ENCODE measurements at regions not wholly inside any gene's neighbourhood (a gene's known extent, or its start where the extent isn't known, plus 50 kb on each side); places are given as distances from the start of the nearest gene placed in this dataset.

- TF ChIP-seq CTCF (IDR thresholded peaks at IDR 0.05; ENCODE audit: unreplicated experiment) = no peak
- H3K36me3 Mint-ChIP-seq (ENCODE audit: insufficient read depth, unreplicated experiment) = no peaks in the 10 kb centered on the region
- no peak overlapping the region for H3K27ac Mint-ChIP-seq (ENCODE audit: unreplicated experiment)
- no peaks in the 10 kb centered on the region for H3K27me3 Mint-ChIP-seq (ENCODE audit: unreplicated experiment)
- DNase-seq = no peak
- intact Hi-C loops (cut with micrococcal nuclease; ENCODE audit: unreplicated experiment) = no loop called here
- CTCF ChIA-PET = no interaction called here
- peaks cover 17% of the 10 kb centered on the region for H3K9me3 Mint-ChIP-seq (ENCODE audit: low read depth, unreplicated experiment)
- no peaks in the 10 kb centered on the region for H3K4me1 Mint-ChIP-seq (ENCODE audit: low read depth, unreplicated experiment)
- no peak overlapping the region for H3K4me3 Mint-ChIP-seq (ENCODE audit: low read depth, unreplicated experiment)
- BruUV-seq (replicated peaks) = no TSS peak
Observed at GRCh38 chr10:18866852-18867251, 181.7 kb upstream of the MALRD1 start.

- intact Hi-C loops (cut with micrococcal nuclease; ENCODE audit: unreplicated experiment) = no loop called here
- CTCF ChIA-PET = no interaction called here
- no TSS peak for BruUV-seq (replicated peaks)
- H3K27me3 Mint-ChIP-seq (ENCODE audit: unreplicated experiment) = no peaks in the 10 kb centered on the region
- H3K4me3 Mint-ChIP-seq (ENCODE audit: low read depth, unreplicated experiment) = no peak overlapping the region
- peaks cover 14% of the 10 kb centered on the region for H3K9me3 Mint-ChIP-seq (ENCODE audit: low read depth, unreplicated experiment)
- TF ChIP-seq CTCF (IDR thresholded peaks at IDR 0.05; ENCODE audit: unreplicated experiment) = no peak
- no peak for DNase-seq
- H3K36me3 Mint-ChIP-seq (ENCODE audit: insufficient read depth, unreplicated experiment) = no peaks in the 10 kb centered on the region
- H3K4me1 Mint-ChIP-seq (ENCODE audit: low read depth, unreplicated experiment) = no peaks in the 10 kb centered on the region
- H3K27ac Mint-ChIP-seq (ENCODE audit: unreplicated experiment) = no peak overlapping the region
Observed at GRCh38 chr10:18868919-18869318, 179.7 kb upstream of the MALRD1 start.

GRCh38 chr10:18875477-18875876 lies 173.1 kb upstream of the MALRD1 start:
- no peak for TF ChIP-seq CTCF (IDR thresholded peaks at IDR 0.05; ENCODE audit: unreplicated experiment)
- DNase-seq = no peak
- H3K4me3 Mint-ChIP-seq (ENCODE audit: low read depth, unreplicated experiment) = no peak overlapping the region
- no peaks in the 10 kb centered on the region for H3K27me3 Mint-ChIP-seq (ENCODE audit: unreplicated experiment)
- peaks cover 5% of the 10 kb centered on the region for H3K9me3 Mint-ChIP-seq (ENCODE audit: low read depth, unreplicated experiment)
- intact Hi-C loops (cut with micrococcal nuclease; ENCODE audit: unreplicated experiment) = no loop called here
- no TSS peak for BruUV-seq (replicated peaks)
- no peak overlapping the region for H3K27ac Mint-ChIP-seq (ENCODE audit: unreplicated experiment)
- CTCF ChIA-PET = no interaction called here
- H3K4me1 Mint-ChIP-seq (ENCODE audit: low read depth, unreplicated experiment) = peaks cover 10% of the 10 kb centered on the region
- H3K36me3 Mint-ChIP-seq (ENCODE audit: insufficient read depth, unreplicated experiment) = no peaks in the 10 kb centered on the region

GRCh38 chr10:18879284-18879683 lies 169.3 kb upstream of the MALRD1 start:
- Mint-ChIP-seq H3K36me3 (ENCODE audit: insufficient read depth, unreplicated experiment) (no peaks in the 10 kb centered on the region), H3K4me3 (ENCODE audit: low read depth, unreplicated experiment) (no peak overlapping the region), H3K4me1 (ENCODE audit: low read depth, unreplicated experiment) (peaks cover 10% of the 10 kb centered on the region), H3K27ac (ENCODE audit: unreplicated experiment) (no peak overlapping the region), H3K9me3 (ENCODE audit: low read depth, unreplicated experiment) (peaks cover 2% of the 10 kb centered on the region), H3K27me3 (ENCODE audit: unreplicated experiment) (no peaks in the 10 kb centered on the region)
- no peak for DNase-seq
- CTCF ChIA-PET = no interaction called here
- BruUV-seq (replicated peaks) = no TSS peak
- TF ChIP-seq CTCF (IDR thresholded peaks at IDR 0.05; ENCODE audit: unreplicated experiment) = no peak
- intact Hi-C loops (cut with micrococcal nuclease; ENCODE audit: unreplicated experiment) = no loop called here

- H3K4me1 Mint-ChIP-seq (ENCODE audit: low read depth, unreplicated experiment) = peaks cover under 1% of the 10 kb centered on the region
- no peak for DNase-seq
- no peak overlapping the region for H3K27ac Mint-ChIP-seq (ENCODE audit: unreplicated experiment)
- TF ChIP-seq CTCF (IDR thresholded peaks at IDR 0.05; ENCODE audit: unreplicated experiment) = no peak
- no peak overlapping the region for H3K4me3 Mint-ChIP-seq (ENCODE audit: low read depth, unreplicated experiment)
- intact Hi-C loops (cut with micrococcal nuclease; ENCODE audit: unreplicated experiment) = no loop called here
- no peaks in the 10 kb centered on the region for H3K27me3 Mint-ChIP-seq (ENCODE audit: unreplicated experiment)
- no TSS peak for BruUV-seq (replicated peaks)
- CTCF ChIA-PET = no interaction called here
- no peaks in the 10 kb centered on the region for H3K36me3 Mint-ChIP-seq (ENCODE audit: insufficient read depth, unreplicated experiment)
- peaks cover 4% of the 10 kb centered on the region for H3K9me3 Mint-ChIP-seq (ENCODE audit: low read depth, unreplicated experiment)
Observed at GRCh38 chr10:18880530-18880929, 168.1 kb upstream of the MALRD1 start.
